NCI-H1092 treated with DMSO at 0.1 percent for 48 hours (cell line): ENCODE measurements at regions not wholly inside any gene's neighbourhood (a gene's known extent, or its start where the extent isn't known, plus 50 kb on each side); places are given as distances from the start of the nearest gene placed in this dataset.
"Not testable (repeated sequence)": the region's sequence is repeated elsewhere in the genome, so short reads cannot be mapped to it uniquely, and the experiment has no call there.

ENCODE experiments used
- DNase-seq: peaks from one replicate; lab custom pipeline; 2025; lab: John Stamatoyannopoulos, UW

DNA sequence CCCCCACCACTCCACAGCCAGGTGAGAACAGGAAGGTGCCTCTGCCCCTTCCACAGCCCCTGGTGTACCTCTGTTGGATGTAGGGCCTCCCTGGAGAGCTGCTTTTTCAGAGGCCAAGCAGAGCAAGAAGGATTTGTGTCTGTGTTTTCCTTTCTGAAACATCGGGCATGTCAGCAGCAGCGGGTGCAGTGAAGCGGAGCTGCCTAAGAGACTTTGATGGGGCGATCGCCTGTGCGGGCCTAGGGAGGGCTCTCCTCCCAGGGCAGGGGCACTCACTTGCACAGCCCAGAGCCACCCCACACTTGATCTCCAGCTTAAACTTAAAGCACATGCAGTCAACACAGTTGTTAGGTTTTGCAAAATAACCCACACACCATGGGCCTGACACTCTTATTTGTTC lies 324.7 kb downstream of the ACTR3B start:
- no peak for DNase-seq

DNA sequence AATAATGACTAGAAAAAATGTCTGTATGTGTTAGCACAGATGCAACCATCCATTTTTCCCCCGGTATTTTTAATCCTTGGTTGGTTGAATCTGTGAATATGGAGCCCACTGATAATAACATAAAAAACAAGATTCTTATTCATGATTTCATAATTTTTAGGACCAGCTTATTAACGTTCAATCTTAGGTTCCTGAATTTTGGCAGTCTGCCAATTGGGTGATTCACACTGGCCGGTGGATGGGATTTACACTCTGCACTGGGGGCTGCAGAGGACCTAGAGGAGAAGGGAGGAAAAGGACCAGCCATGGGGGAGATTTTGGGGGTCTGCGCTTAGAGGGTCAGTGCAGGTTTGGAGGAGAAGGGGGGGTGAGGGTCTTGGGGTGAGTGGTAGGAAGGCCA lies 327.9 kb downstream of the ACTR3B start:
- DNase-seq, result no peak

DNA sequence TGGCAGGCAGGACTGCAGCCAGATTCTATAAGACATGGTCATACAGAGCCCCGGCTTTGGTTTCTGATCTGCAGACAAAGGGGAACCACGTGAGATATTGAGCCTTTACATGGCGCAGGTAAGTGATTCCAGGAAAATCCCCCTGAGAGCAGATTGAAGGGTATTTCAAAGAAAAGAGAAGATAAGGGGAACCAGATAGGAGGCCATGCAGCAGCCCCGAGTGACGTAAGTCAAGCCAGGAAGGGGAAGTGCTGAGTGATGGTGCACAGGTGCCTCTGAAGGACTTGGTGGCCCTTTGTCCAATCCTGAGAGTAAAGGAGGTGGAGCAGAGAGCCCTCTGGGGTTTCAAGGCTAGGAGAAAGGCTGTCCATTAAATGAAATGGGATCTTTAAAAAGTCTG lies 329.0 kb downstream of the ACTR3B start:
- no peak for DNase-seq

GRCh38 chr7:153090209-153090608 lies 330.7 kb downstream of the ACTR3B start:
- no peak for DNase-seq

GRCh38 chr7:153090764-153091163 lies 331.2 kb downstream of the ACTR3B start:
- DNase-seq, result no peak

- DNase-seq, result no peak
Observed at GRCh38 chr7:153091477-153091876, 331.9 kb downstream of the ACTR3B start.

GRCh38 chr7:153097511-153098201 lies 338.1 kb downstream of the ACTR3B start:
- DNase-seq, result no peak

DNA sequence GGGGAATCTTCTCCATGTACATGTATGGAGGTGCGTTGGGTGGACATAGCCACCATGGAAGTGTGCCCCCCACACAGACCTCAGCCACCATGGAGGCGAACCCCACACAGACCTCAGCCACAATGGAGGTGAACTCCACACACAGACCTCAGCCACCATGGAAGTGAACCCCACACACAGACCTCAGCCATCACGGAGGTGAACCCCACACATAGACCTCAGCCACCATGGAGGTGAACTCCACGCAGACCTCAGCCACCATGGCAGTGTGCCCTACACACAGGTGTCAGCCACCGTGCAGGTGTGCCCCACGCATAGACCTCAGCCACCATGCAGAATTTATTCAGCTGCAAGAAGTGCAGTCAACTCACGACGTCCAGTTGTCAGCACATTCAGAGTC lies 339.7 kb downstream of the ACTR3B start:
- no peak for DNase-seq

GRCh38 chr7:153100691-153101237 lies 341.2 kb downstream of the ACTR3B start:
- DNase-seq, result no peak

- no peak for DNase-seq
Observed at GRCh38 chr7:153103202-153103601, 343.6 kb downstream of the ACTR3B start.

DNA sequence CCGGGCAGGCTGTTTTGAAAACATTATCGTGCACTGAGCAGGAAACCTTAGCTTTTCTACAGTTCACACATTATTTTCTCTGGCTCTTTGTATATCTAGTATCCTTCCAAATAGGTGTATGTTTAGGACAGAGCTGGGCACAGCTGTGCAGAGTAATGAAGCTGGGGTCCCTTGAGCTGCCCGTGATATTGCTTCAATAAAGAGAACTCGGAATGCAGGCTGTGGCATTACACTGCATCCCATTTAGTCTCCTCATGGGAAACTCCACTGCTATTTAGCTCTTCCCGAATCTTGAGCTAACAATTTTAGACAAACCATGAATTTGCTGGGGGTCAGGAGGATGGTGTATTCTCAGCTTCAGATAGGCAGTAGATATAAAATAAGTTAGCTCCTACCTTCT lies 348.3 kb downstream of the ACTR3B start:
- DNase-seq, result no peak

GRCh38 chr7:153109566-153109965 lies 350.0 kb downstream of the ACTR3B start:
- DNase-seq, result no peak

GRCh38 chr7:153110606-153111005 lies 351.1 kb downstream of the ACTR3B start:
- no peak for DNase-seq

DNA sequence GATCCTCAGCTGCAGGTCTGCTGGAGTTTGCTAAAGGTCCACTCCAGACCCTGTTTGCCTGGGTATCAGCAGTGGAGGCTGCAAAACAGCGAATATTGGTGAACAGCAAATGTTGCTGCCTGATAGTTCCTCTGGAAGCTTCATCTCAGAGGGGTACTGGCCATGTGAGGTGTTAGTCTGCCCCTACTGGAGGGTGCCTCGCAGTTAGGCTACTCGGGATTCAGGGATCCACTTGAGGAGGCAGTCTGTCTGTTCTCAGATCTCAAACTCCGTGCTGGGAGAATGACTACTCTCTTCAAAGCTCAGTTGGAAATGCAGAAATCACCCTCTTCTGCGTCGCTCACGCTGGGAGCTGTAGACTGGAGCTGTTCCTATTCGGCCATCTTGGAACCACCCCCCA lies 362.7 kb downstream of the ACTR3B start:
- not testable (repeated sequence) for DNase-seq

DNA sequence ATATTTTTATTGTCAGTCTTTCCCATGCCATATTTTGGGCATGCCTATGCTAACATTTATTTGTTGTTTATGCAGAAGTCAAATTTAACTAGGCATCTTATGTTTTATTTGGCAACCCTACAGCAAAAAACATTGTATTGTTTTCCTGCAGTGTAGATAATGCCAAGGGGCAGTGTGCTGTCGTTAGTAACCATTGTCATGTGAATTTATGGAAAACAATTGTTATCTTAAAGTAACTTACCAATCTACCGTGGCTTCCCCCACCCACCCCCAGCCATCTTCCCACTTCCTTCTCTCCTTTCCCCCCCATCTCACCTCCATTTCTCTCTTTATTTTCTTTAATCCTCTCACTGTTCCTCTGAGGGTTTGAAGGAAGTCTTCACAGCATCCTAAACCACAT lies 370.5 kb downstream of the ACTR3B start:
- no peak for DNase-seq

DNA sequence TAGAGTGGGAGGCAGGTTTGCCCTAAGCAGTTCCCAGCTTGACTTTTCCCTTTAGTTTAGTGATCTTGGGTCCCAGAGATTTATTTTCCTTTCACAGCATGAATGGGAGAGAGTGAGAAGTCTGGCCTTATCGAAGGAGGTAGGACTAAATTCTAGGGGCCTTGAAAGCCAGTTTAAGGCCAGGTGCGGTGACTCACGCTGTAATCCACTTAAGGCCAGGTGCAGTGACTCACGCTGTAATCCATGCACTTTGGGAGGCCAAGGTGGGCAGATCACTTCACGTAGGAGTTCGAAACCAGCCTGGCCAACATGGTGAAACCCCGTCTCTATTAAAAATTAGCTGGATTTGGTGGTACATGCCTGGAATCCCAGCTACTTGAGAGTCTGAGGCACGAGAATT lies 392.2 kb downstream of the ACTR3B start:
- no peak for DNase-seq

- DNase-seq, result no peak
Observed at GRCh38 chr7:153152801-153153422, 393.4 kb downstream of the ACTR3B start.

DNA sequence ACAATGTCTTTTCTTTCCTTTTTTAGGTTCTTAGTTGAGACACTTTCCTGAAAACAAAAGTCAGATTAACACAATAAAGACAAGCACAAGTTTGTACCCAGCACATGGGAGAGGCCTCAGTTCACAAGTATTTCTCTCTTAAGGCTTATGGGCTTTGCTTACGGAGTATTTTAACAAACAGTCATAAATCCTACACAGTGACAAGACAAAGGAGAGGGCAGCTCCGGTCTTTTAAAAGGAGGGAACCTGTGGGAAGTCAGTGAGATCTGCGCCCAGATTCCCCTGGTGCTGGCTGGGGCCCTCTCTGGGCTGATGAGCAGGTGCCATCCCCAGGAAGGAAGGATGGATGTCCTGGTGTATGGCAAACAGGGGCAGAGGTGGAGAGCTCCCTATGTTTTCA lies 398.6 kb downstream of the ACTR3B start:
- DNase-seq, result no peak

DNA sequence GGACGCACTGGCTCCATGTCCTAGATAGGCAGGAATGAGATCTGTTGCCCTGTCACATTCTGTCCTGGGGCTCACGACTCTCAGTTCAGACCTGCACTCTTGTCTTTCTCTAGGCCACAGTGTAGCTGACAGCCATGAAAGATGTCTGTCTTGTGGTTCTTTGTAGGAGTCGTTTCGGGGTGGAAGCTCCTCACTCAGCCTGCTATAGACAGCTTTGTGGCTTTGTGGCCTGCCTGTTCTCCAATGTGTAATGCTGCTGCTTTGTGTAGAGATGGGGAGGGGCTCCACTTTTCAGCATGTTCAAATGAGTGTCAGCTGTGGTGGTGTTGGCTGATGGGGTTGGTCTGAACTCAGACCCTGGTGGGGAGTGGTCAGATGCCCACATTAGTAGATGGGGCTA lies 410.7 kb downstream of the ACTR3B start:
- DNase-seq, result no peak

- DNase-seq, result no peak
Observed at GRCh38 chr7:153185936-153186335, 426.4 kb downstream of the ACTR3B start.

DNA sequence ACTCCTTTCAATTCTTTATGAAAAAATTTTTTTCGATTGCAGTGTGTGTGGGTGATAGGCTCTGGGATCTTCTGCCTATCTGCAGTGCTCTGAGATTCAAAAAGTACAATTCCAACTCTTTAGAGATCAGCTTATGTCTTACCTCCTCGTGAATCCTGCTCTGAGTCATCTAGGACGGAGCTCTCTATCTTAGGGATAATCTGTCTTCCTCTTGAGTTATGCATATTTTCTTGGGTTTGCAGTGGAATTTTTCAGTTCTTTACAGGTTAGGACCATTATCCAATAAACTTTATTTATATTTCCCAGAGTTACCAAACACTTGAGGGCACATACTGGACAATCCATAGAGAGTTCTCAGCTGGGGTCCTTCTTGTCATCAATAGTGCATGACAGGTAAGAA lies 428.6 kb downstream of the ACTR3B start:
- no peak for DNase-seq

- DNase-seq, result no peak
Observed at GRCh38 chr7:153188630-153189029, 429.1 kb downstream of the ACTR3B start.

DNA sequence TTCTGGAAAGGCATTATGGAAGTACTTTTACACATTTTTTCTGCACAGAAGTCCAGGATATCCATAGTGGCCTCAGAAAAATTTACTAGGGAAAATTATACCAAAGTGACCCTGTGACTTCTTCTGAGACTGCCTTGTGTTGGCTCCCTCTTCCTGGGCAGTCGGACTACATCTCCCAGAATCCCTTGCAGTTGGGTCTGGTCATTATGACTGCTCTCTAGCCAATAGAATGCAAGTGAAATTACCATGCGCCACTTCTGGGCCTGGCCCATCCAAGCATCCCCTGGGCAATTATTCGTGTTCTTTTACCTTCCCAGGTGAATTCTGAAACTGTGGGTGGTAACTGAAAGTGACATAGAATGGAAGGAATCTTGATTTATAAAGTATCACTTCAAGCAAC lies 430.9 kb downstream of the ACTR3B start:
- no peak for DNase-seq

DNA sequence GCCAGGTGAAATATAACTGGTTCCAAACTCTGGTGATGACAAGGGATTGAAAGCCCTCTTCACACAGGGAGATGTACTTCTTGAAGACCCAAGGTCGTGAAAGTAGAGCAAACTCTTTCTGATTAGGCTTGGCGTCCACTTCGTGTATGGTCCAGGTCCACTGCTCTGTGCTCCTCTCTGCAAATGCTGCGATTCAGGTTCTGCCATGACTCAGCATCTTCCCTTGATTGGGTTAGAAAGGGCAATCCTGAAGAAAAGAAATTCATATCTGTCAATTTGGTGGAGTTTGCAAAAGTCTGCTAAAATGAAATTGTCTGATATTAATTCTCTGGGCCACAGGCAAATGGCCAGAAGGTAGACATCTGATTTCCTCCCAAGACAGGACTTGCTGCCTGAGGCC lies 431.4 kb downstream of the ACTR3B start:
- DNase-seq, result no peak
